HG03565 (cell line): ENCODE measurements at regions not wholly inside any gene's neighbourhood (a gene's known extent, or its start where the extent isn't known, plus 50 kb on each side); places are given as distances from the start of the nearest gene placed in this dataset.

Experiments used
- ATAC-seq: cut with Tn5 transposase; IDR thresholded peaks from one replicate; pipeline ENCODE4 v1.9.1; 2021; ENCODE audit warnings: mild to moderate bottlenecking, moderate library complexity; ENCODE audit not compliant: unreplicated experiment

GRCh38 chr6:22925920-22926789 lies 356.8 kb downstream of the HDGFL1 start:
- no peak for ATAC-seq

- no peak for ATAC-seq
Observed at GRCh38 chr6:22926790-22927354, 357.5 kb downstream of the HDGFL1 start.

GRCh38 chr6:22928775-22929174 lies 359.4 kb downstream of the HDGFL1 start:
- ATAC-seq = no peak

DNA sequence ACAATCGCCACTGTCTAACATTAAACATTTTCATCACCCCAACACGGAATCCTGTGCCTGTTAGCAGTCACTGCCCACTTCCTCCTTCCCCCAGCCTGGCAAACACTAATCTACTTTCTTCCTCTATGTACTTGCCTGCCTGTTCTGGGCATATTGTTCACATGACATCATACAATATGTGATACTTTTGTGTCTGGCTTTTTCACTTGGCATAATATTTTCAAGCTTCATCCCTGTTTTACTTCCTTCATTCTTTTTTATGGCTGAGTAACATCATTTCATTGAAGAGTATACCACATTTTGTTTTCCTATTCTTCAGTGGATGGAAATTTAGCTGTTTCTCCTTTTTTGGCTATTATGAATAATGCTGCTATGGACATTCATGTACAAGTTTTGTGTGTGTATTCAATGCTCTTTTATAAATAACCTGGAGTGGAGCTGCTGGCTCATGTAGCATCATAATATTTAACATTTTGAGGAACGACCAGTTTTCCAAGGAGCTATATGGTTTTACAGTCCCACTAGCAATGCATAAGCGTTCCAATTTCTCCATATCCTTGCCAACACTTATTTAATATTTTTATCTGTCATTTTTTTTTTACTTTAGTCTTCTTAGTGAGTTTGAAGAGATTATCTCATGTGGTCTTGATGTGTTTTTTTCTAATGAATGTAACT lies 360.1 kb downstream of the HDGFL1 start:
- ATAC-seq = no peak

DNA sequence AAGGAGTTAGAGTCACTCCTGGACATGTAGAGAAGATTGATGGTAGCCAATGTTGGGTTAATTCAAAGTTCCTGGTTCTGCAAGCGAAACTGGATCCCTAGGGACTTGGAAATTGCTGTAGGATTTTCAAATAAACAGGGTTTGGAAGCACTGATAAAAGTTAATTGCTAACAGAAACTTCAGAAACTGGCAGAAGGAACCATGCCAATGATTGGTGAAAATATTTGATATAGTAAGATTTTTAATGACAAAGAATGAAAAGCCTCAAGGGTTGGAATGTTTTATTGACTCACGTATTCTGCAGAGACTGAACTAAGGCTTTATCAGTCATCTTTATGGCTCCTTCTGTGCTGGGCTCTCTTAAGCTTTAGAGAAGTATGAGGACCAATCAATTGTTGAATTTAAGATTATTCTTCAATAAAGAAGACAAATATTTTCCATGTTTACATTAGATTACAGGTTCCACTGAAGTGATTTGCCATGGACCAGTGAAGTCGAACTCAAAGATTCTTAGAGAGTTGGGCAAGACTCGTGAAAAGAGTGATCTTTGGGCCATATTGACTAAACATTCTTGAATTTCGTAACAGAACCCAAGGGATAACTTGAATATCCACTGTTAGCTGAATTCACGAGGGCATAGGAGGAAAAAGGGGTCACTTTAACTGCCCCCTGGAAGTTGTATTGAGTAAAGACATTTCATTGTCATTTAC lies 371.4 kb downstream of the HDGFL1 start:
- ATAC-seq = no peak

DNA sequence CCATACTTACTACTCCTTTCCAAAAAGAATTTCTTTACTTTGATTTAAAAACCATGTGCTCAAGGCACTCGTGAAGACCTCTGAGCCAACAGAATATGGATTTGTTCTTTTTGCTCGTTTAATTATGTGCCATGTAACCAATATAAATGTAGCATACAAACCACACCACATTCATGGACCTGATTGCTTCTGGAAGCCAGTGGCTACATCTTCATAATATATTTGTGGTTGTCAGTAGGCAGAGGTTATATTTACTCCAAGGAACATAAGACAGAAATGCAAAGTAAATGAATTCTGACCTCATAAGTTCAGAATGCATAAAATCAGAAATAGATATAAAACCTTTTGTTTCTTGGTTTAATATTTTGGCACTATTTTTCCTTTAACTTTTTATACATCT lies 373.0 kb downstream of the HDGFL1 start:
- no peak for ATAC-seq

DNA sequence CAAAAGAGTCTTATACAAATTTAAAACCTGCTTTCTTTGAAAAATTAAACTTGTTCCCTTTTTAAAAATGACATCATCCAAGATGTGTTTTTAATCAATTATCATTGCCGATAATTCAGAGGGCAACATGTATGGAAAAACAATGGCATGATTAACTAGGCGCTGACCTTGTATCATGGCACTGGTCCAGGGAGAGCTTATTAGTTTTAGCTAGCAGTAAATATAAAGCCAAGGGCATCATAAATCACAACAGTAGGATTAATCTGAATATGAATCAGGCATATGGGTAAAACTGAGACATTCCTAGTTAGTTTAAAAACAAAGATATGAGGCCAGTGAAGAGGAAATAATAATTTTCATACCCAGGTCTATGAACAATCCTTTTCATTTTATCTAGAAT lies 374.0 kb downstream of the HDGFL1 start:
- no peak for ATAC-seq

- ATAC-seq = no peak
Observed at GRCh38 chr6:22949967-22950366, 380.6 kb downstream of the HDGFL1 start.

DNA sequence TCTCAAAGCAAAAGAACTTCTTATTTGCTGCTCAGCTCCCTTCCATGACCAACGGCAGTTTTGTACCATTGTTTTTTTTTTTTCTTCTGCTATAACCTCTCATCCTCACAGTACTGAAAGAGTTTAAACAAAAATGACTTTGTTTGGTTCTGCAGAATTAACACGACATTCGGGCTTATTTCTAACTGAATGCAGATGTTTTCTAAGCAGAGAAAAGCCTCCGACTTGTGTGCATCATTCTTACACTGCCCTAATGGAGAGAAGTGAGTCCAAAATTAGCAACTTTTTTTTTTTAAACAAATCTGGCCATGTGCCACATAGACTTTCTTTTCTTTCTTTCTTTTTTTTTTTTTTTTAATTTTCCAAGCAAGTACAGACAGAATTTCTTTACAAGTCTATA lies 382.7 kb downstream of the HDGFL1 start:
- ATAC-seq = no peak

DNA sequence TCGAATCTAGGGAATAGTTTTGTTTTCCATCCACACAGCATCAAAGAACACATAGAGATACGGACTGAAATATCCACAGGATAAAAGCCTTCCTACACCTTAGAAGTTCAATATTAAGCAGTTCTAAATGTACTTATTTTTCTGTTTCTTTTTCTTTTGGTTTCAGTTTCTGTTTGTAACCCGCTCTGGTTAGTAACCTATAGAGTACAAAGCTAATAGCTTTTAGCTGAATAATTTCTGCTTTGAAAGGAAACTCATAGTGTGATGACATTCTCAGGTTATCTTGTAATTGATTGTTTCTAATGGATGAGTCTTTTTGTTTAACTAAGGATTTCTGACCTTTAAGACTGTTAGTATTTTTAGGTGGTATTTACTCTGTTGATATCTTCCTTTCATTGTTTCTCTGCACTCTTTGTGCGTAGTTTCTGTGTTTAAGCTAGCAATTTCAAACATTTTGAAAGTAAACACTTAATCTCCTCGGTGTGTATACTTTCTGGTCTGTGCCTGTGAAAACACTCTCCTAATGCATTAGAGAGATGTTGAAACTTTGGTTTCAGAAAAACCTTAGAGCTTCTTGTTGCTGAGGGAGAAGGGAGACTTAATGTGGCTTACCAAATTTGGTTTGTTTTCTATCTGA lies 385.5 kb downstream of the HDGFL1 start:
- peak; percentile 65 for ATAC-seq

- ATAC-seq = no peak
Observed at GRCh38 chr6:22956029-22956681, 386.8 kb downstream of the HDGFL1 start.

GRCh38 chr6:22958677-22959076 lies 389.3 kb downstream of the HDGFL1 start:
- ATAC-seq = peak; percentile 49

DNA sequence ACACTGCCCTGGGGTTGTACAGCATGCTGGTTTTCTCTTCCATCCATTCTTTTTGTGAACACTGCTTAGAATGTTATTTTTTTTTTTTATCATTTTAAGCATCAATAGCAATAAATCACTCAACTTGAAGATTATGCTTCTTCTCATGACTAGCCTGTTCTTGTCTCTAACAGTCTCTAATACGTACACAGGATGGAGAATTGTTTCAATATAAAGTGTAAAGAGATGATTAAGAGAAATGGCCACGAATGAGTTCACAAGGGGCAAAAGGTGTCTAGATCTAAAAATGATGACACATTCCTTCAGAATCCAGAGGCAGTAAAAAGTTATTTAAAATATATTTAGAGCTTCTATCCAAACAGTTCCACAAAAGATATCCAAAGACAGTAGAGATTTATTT lies 390.2 kb downstream of the HDGFL1 start:
- no peak for ATAC-seq

- no peak for ATAC-seq
Observed at GRCh38 chr6:22964334-22964733, 395.0 kb downstream of the HDGFL1 start.

GRCh38 chr6:22965889-22966288 lies 396.5 kb downstream of the HDGFL1 start:
- no peak for ATAC-seq

GRCh38 chr6:22966691-22967422 lies 397.5 kb downstream of the HDGFL1 start:
- no peak for ATAC-seq

DNA sequence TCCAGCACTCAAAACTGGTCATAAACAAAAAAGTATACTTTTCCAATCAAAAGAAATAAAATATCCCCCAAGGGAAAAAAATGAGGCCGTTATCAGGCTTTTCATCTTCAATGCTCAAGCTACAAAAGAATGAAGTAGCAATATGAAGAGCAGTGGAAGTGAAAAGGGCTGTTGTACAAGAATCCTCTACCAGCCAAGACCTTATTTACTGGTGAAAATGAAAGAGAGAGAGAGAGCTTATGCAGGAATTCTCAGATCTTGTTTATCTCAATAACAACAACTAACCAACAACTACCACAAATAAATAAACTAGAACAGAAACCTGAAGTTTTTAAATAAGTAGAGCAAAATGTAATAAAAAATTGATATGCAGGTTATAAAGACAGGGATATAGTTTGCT lies 400.6 kb downstream of the HDGFL1 start:
- ATAC-seq = no peak

GRCh38 chr6:22972771-22973170 lies 403.4 kb downstream of the HDGFL1 start:
- no peak for ATAC-seq

DNA sequence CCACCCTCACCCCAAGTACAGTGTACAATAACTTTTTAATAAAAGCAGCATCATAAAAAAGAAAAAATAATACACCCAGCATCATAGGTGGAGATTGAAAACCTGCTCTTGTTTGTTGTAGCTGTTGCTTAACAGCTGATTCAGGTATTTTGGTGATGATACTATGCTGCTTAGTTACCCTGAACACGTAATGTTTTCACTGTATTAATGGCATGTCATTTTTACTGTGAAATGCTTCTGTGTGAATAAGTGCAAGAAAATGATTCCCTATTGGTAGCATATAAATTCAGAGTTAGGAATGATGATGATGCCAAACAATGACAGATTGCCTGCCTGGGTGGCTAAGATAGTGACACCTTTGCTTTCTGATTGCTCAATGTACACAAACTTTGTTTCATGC lies 405.7 kb downstream of the HDGFL1 start:
- ATAC-seq = no peak

DNA sequence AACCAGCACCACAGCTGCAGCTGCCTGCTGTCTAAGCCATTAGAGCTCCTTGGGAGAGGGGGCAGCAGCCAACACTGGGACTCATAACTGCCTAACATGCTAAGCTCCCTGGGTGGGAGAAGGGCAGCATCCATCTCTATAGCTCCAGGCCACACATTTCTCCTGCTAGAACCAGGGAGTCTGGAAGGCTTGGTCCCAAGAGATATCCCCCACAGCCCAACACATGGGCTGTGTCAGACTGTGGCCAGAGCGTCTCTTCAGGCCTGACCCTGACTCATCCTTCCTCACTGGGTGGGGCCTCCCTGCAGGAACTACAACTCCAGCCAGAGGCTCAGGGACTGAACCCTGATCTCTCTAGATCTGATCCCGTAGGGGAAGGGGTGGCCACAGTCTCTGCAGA lies 411.1 kb downstream of the HDGFL1 start:
- no peak for ATAC-seq
